Upper lobe of right lung (tissue), 1 donor: ENCODE measurements at regions not wholly inside any gene's neighbourhood (a gene's known extent, or its start where the extent isn't known, plus 50 kb on each side); places are given as distances from the start of the nearest gene placed in this dataset.

Experiments used
- ATAC-seq: fragments of 200-7000 bp; cut with Tn5 transposase; one replicate; pipeline ENCODE4 v1.9.1; 2020; ENCODE audit warnings: mild to moderate bottlenecking, moderate library complexity
- DNase-seq: peaks from one replicate; pipeline ENCODE4 v3.0.0-alpha.2; 2020
- H3K27ac ChIP-seq: fragments of 200-600 bp; one replicate; pipeline ENCODE4 v1.8.0; 2022
- H3K27me3 ChIP-seq: fragments of 200-600 bp; one replicate; pipeline ENCODE4 v1.8.0; 2022; ENCODE audit warnings: mild to moderate bottlenecking
- H3K36me3 ChIP-seq: fragments of 200-600 bp; one replicate; pipeline ENCODE4 v1.8.0; 2022
- H3K4me1 ChIP-seq: fragments of 200-600 bp; one replicate; pipeline ENCODE4 v1.8.0; 2022
- H3K4me3 ChIP-seq: fragments of 200-600 bp; one replicate; pipeline ENCODE4 v1.8.0; 2022; ENCODE audit warnings: mild to moderate bottlenecking
- H3K9me3 ChIP-seq: fragments of 200-600 bp; one replicate; pipeline ENCODE4 v1.8.0; 2022
- CTCF ChIP-seq: fragments of 200-600 bp; IDR thresholded peaks from one replicate; pipeline ENCODE4 v1.8.0; 2022; ENCODE audit warnings: antibody characterized with exemption
- intact Hi-C: fragments of 100-400 bp; cut with DNase I; formaldehyde crosslinking; loops from one replicate; pipeline ENCODE4 v1.11.0; 2022
- donor health status: DM: no; HTN: yes; CAD: no; lungs with severe emphysema.

- no peak overlapping the region for H3K4me3 ChIP-seq
- no peaks in the 10 kb centered on the region for H3K36me3 ChIP-seq
- no peak for TF ChIP-seq CTCF
- no peaks in the 10 kb centered on the region for H3K9me3 ChIP-seq
- no peaks in the 10 kb centered on the region for H3K27me3 ChIP-seq
- intact Hi-C loops = no loop called here
- ATAC-seq = no peak
- no peak for DNase-seq
- no peak overlapping the region for H3K27ac ChIP-seq
- no peaks in the 10 kb centered on the region for H3K4me1 ChIP-seq
Measured at GRCh38 chrX:122770581-122770980, 413.5 kb upstream of the GRIA3 start.

- no peak for TF ChIP-seq CTCF
- Histone ChIP-seq H3K36me3 (no peaks in the 10 kb centered on the region), H3K4me3 (no peak overlapping the region), H3K4me1 (no peaks in the 10 kb centered on the region), H3K27me3 (no peaks in the 10 kb centered on the region), H3K27ac (no peak overlapping the region), H3K9me3 (no peaks in the 10 kb centered on the region)
- no peak for ATAC-seq
- intact Hi-C loops = no loop called here
- no peak for DNase-seq
Measured at GRCh38 chrX:122771933-122772332, 412.1 kb upstream of the GRIA3 start.

- no peak for TF ChIP-seq CTCF
- Histone ChIP-seq H3K27me3 (no peaks in the 10 kb centered on the region), H3K36me3 (no peaks in the 10 kb centered on the region), H3K27ac (no peak overlapping the region), H3K9me3 (no peaks in the 10 kb centered on the region), H3K4me3 (no peak overlapping the region), H3K4me1 (no peaks in the 10 kb centered on the region)
- DNase-seq (no peak), ATAC-seq (no peak)
- intact Hi-C loops = no loop called here
Measured at GRCh38 chrX:122777766-122778165, 406.3 kb upstream of the GRIA3 start.

- DNase-seq = no peak
- H3K9me3 ChIP-seq = no peaks in the 10 kb centered on the region
Measured at GRCh38 chrX:122783918-122784317, 400.2 kb upstream of the GRIA3 start.

GRCh38 chrX:122787231-122787630 is 396.8 kb upstream of the GRIA3 start:
- H3K36me3 ChIP-seq = no peaks in the 10 kb centered on the region
- H3K27me3 ChIP-seq = no peaks in the 10 kb centered on the region
- H3K9me3 ChIP-seq = no peaks in the 10 kb centered on the region
- no peak for TF ChIP-seq CTCF
- H3K4me3 ChIP-seq = no peak overlapping the region
- no peaks in the 10 kb centered on the region for H3K4me1 ChIP-seq
- intact Hi-C loops = no loop called here
- ATAC-seq (no peak), DNase-seq (no peak)
- H3K27ac ChIP-seq = no peak overlapping the region

More at GRCh38 chrX:122783918-122784317, 400.2 kb upstream of the GRIA3 start:
- H3K4me1 ChIP-seq = no peaks in the 10 kb centered on the region
- TF ChIP-seq CTCF = no peak
- H3K27me3 ChIP-seq = no peaks in the 10 kb centered on the region
- no peak overlapping the region for H3K4me3 ChIP-seq
- intact Hi-C loops = no loop called here
- no peaks in the 10 kb centered on the region for H3K36me3 ChIP-seq
- no peak overlapping the region for H3K27ac ChIP-seq
- no peak for ATAC-seq

GRCh38 chrX:122788216-122788615 is 395.9 kb upstream of the GRIA3 start:
- no peak for ATAC-seq

More at GRCh38 chrX:122788216-122788615, 395.9 kb upstream of the GRIA3 start:
- no peaks in the 10 kb centered on the region for H3K36me3 ChIP-seq
- no peak overlapping the region for H3K27ac ChIP-seq
- no peaks in the 10 kb centered on the region for H3K27me3 ChIP-seq
- H3K9me3 ChIP-seq = no peaks in the 10 kb centered on the region
- no peak for TF ChIP-seq CTCF
- no peaks in the 10 kb centered on the region for H3K4me1 ChIP-seq
- intact Hi-C loops = no loop called here
- no peak for DNase-seq
- H3K4me3 ChIP-seq = no peak overlapping the region
